Adipocyte (in vitro differentiated cells): ENCODE measurements at regions not wholly inside any gene's neighbourhood (a gene's known extent, or its start where the extent isn't known, plus 50 kb on each side); places are given as distances from the start of the nearest gene placed in this dataset.

Source experiments
- DNase-seq: peaks from one replicate; pipeline ENCODE4 v3.0.0-alpha.2; 2015; ENCODE audit warnings: low read depth
- H3K27me3 ChIP-seq: replicated peaks from 2 replicates; pipeline ENCODE4 v1.7.0; 2013; ENCODE audit warnings: mild to moderate bottlenecking, low read length, moderate library complexity; ENCODE audit not compliant: control insufficient read depth, insufficient read depth
- H3K36me3 ChIP-seq: 2 replicates; pipeline ENCODE4 v1.7.0; 2013; ENCODE audit warnings: low read length, mild to moderate bottlenecking, moderate library complexity; ENCODE audit not compliant: control insufficient read depth, insufficient read depth, severe bottlenecking
- H3K4me1 ChIP-seq: 2 replicates; pipeline ENCODE4 v1.7.0; 2013; ENCODE audit warnings: mild to moderate bottlenecking, low read length, moderate library complexity; ENCODE audit not compliant: control insufficient read depth, insufficient read depth
- H3K4me3 ChIP-seq: 2 replicates; pipeline ENCODE4 v1.7.0; 2013; ENCODE audit warnings: mild to moderate bottlenecking, low read length, moderate library complexity
- H3K9ac ChIP-seq: 2 replicates; pipeline ENCODE4 v1.7.0; 2013; ENCODE audit warnings: mild to moderate bottlenecking, low read length, moderate library complexity
- H3K9me3 ChIP-seq: 2 replicates; pipeline ENCODE4 v1.7.0; 2013; ENCODE audit warnings: mild to moderate bottlenecking, low read length, moderate library complexity; ENCODE audit not compliant: control insufficient read depth

DNA sequence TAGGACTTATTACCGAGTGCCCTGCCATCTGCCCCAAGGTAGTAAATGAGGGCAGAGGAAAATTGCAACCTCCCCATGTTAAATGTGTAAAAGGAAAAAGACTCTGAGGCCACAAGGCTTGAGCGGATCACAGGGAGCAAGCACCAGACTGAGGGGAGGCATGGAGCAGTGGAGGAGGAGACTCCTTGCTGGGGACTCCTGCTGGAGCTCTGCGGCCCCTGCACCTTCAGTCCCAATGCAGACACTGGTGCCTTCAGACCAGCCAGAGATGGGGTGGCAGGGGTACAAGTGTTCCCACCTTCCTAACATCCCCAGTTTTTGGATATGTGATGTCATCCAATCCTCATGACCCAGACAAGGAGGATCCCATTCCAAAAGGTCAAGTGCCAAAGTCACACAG is 128.4 kb upstream of the NGF start:
- Histone ChIP-seq H3K36me3 (no peaks in the 10 kb centered on the region), H3K4me3 (no peak overlapping the region), H3K4me1 (peaks cover 3% of the 10 kb centered on the region), H3K27me3 (no peaks in the 10 kb centered on the region), H3K9ac (no peak overlapping the region), H3K9me3 (no peaks in the 10 kb centered on the region)
- no peak for DNase-seq

GRCh38 chr1:115465802-115466363 is 127.8 kb upstream of the NGF start:
- Histone ChIP-seq H3K4me3 (no peak overlapping the region), H3K36me3 (no peaks in the 10 kb centered on the region), H3K4me1 (peaks cover 3% of the 10 kb centered on the region), H3K9ac (no peak overlapping the region), H3K9me3 (no peaks in the 10 kb centered on the region), H3K27me3 (no peaks in the 10 kb centered on the region)
- no peak for DNase-seq

DNA sequence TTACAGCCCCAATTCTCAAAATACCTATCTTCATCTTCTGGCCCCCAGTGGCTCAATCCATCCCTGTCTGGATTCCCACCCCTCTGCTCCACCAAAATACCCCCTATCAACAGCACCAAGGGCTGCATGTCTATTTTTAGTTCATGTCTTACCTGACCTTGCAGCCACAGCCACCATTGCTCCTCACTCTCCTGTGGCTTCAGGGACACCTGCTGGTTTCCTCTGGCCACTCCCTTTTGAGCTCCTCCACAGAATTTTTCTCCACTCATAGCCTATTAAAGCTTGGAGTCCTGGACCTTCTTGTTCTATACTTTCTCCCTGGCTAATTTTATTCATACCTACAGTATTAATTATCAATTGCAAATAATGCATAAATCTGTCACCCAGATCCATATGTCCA is 125.3 kb upstream of the NGF start:
- H3K36me3 ChIP-seq = no peaks in the 10 kb centered on the region
- no peak overlapping the region for H3K9ac ChIP-seq
- no peaks in the 10 kb centered on the region for H3K27me3 ChIP-seq
- no peaks in the 10 kb centered on the region for H3K4me1 ChIP-seq
- no peak for DNase-seq
- no peak overlapping the region for H3K4me3 ChIP-seq
- H3K9me3 ChIP-seq = no peaks in the 10 kb centered on the region

- no peak for DNase-seq
- H3K4me1 ChIP-seq = no peaks in the 10 kb centered on the region
- no peaks in the 10 kb centered on the region for H3K27me3 ChIP-seq
- no peak overlapping the region for H3K4me3 ChIP-seq
- H3K9me3 ChIP-seq = no peaks in the 10 kb centered on the region
- no peak overlapping the region for H3K9ac ChIP-seq
- H3K36me3 ChIP-seq = no peaks in the 10 kb centered on the region
These were observed 124.6 kb upstream of the NGF start for GRCh38 chr1:115462566-115463076.

GRCh38 chr1:115461526-115461925 is 123.5 kb upstream of the NGF start:
- Histone ChIP-seq H3K9me3 (no peaks in the 10 kb centered on the region), H3K4me3 (no peak overlapping the region), H3K36me3 (no peaks in the 10 kb centered on the region), H3K4me1 (peaks cover 5% of the 10 kb centered on the region), H3K9ac (no peak overlapping the region), H3K27me3 (no peaks in the 10 kb centered on the region)
- DNase-seq = no peak

DNA sequence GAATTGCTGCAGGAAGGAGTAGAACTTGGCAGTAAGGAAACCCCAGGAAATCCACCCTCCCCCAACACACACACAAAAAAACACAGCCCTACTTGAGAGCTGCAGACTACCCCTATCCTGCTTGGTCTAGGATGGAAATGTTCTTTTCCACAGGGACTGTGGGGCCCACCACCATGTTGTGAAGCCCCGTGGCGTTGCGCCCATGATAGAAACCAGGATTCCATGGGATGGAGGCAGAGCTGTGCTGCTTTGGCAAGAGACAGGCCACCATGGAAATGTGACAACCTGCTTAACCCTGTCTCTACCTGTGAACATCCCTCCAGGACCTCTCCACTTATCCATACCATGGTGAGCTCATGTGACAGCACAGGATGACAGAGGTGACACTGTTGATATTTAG is 121.1 kb upstream of the NGF start:
- Histone ChIP-seq H3K27me3 (no peaks in the 10 kb centered on the region), H3K9ac (no peak overlapping the region), H3K36me3 (no peaks in the 10 kb centered on the region), H3K4me3 (no peak overlapping the region), H3K9me3 (no peaks in the 10 kb centered on the region), H3K4me1 (peaks cover 9% of the 10 kb centered on the region)
- DNase-seq = no peak

DNA sequence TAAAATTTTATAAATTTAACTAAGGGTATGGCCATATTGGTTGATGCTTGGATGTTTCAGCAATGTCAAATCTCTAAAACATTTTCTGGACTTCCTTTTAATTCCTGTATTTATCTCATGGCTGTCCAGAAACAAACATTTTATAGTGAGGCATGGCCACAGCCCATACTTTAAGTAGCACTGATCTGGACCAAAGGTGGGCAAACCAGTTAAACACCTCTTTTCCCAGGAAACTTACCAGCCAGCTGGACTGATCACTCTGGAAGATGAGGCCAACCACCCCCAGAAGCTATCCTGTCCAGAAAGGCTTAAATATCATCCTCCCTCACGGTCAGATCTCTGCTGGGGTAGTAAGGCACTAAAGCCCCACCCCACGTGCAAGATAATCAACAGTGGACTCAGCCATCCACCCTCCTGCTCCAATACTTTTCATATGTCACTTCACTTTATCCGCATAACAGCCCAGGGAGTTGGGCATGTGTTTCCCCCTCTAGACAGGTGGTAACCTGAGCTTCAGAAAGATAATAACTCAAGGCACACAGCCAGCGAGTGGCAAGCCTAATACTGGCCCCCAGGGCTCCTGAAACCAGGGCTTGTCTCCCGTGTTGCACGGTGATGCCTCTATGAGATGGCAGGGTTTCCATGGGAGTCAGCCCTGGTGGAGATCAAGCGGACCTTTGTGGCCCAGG is 120.5 kb upstream of the NGF start:
- DNase-seq = no peak
- no peak overlapping the region for H3K9ac ChIP-seq
- no peak overlapping the region for H3K4me3 ChIP-seq
- no peaks in the 10 kb centered on the region for H3K36me3 ChIP-seq
- H3K27me3 ChIP-seq = no peaks in the 10 kb centered on the region
- H3K9me3 ChIP-seq = no peaks in the 10 kb centered on the region
- peaks cover 9% of the 10 kb centered on the region for H3K4me1 ChIP-seq

- Histone ChIP-seq H3K9me3 (no peaks in the 10 kb centered on the region), H3K36me3 (no peaks in the 10 kb centered on the region), H3K4me3 (no peak overlapping the region), H3K4me1 (peaks cover 9% of the 10 kb centered on the region), H3K27me3 (no peaks in the 10 kb centered on the region), H3K9ac (no peak overlapping the region)
- no peak for DNase-seq
These were observed 119.2 kb upstream of the NGF start for GRCh38 chr1:115457289-115457688.

DNA sequence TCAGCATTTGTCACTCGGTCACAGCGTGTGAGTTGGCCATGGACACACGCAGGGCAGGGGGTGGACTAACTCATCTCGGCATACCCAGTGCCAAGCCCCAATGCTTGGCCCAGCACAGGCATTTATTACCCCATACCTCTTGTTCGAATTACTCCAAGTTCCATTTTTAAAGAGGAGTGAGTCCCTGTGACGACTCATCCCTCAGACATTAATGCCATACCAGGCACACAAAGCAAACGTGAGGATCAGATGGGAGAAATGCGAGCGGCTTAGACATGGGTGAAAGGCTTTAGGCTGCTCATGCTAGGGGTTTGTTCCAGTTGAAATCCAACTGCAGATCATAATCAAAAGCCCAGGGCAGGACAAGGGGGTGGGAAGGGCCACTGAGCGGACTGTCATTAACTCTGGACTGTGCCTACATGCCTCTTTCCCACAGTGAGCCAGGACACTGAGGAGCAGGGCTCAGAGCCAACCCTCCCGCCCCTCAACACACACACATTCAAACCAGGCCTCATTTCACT is 118.5 kb upstream of the NGF start:
- H3K4me3 ChIP-seq = no peak overlapping the region
- no peaks in the 10 kb centered on the region for H3K36me3 ChIP-seq
- DNase-seq = peak; percentile 44
- no peak overlapping the region for H3K9ac ChIP-seq
- no peaks in the 10 kb centered on the region for H3K27me3 ChIP-seq
- H3K4me1 ChIP-seq = peaks cover 9% of the 10 kb centered on the region
- no peaks in the 10 kb centered on the region for H3K9me3 ChIP-seq

- no peak for DNase-seq
- no peaks in the 10 kb centered on the region for H3K27me3 ChIP-seq
- H3K4me3 ChIP-seq = no peak overlapping the region
- H3K9ac ChIP-seq = no peak overlapping the region
- peaks cover 9% of the 10 kb centered on the region for H3K4me1 ChIP-seq
- no peaks in the 10 kb centered on the region for H3K9me3 ChIP-seq
- H3K36me3 ChIP-seq = no peaks in the 10 kb centered on the region
These were observed 116.9 kb upstream of the NGF start for GRCh38 chr1:115454837-115455511.

DNA sequence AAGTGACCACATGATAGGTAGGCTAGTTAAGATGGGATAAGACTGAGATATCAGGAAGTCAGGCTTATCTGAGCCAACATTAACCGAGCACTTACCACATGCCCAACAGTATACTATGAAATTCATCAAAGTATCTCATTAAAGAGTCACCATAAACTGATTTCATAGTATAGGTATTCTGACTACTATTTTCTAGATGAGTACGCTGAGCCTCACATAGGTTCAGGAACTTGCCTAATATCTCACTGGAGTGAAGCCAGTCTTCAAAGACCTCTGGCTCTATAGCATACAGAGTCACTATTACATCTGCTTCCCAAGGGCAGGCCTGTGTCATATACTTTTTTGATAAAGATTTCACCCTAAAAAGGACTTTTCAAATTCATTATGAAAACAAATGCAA is 115.6 kb upstream of the NGF start:
- Histone ChIP-seq H3K9me3 (no peaks in the 10 kb centered on the region), H3K4me3 (no peak overlapping the region), H3K4me1 (peaks cover 9% of the 10 kb centered on the region), H3K9ac (no peak overlapping the region), H3K36me3 (no peaks in the 10 kb centered on the region), H3K27me3 (no peaks in the 10 kb centered on the region)
- DNase-seq = no peak
